ENCODE measurements at regions not wholly inside any gene's neighbourhood (a gene's known extent, or its start where the extent isn't known, plus 50 kb on each side); places are given as distances from the start of the nearest gene placed in this dataset.

DNA sequence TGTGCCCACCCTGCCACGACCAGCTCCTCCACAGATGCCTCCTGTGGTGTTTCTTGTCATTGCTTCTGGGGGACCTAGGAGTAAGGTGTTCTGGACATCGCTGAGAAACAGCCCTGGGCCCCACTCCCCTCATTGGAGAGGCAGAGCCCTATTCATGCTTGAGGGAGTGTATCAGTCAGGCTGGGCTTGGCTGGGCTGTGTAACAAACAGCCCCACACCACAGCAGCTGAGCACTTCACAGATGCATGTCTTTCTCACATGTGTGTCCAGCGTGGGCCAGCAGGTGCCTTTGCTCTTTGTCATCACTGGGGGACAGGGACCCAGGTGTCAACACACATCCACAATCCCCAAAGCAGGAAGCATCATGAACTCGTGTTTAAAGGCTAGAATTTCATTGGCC lies 65.1 kb upstream of the FBRSL1 start:
- 79 to 86% methylated on average over 4 of the region's 4 CpGs for WGBS, 2 donors
- no peaks in the 10 kb centered on the region for H3K36me3 ChIP-seq
- intact Hi-C loops (cut with DNase I), result no loop called here
- H3K4me1 ChIP-seq, result peaks cover 0 to 14% (median 8%) of the 10 kb centered on the region in 4 donors
- no peak for TF ChIP-seq POLR2AphosphoS5 (IDR thresholded peaks at IDR 0.05)
- no peak for TF ChIP-seq POLR2A (IDR thresholded peaks at IDR 0.05)
- no peak for TF ChIP-seq EP300 (IDR thresholded peaks at IDR 0.05)
- TF ChIP-seq, protein P1, sequence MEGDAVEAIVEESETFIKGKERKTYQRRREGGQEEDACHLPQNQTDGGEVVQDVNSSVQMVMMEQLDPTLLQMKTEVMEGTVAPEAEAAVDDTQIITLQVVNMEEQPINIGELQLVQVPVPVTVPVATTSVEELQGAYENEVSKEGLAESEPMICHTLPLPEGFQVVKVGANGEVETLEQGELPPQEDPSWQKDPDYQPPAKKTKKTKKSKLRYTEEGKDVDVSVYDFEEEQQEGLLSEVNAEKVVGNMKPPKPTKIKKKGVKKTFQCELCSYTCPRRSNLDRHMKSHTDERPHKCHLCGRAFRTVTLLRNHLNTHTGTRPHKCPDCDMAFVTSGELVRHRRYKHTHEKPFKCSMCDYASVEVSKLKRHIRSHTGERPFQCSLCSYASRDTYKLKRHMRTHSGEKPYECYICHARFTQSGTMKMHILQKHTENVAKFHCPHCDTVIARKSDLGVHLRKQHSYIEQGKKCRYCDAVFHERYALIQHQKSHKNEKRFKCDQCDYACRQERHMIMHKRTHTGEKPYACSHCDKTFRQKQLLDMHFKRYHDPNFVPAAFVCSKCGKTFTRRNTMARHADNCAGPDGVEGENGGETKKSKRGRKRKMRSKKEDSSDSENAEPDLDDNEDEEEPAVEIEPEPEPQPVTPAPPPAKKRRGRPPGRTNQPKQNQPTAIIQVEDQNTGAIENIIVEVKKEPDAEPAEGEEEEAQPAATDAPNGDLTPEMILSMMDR (IDR thresholded peaks at IDR 0.05), result no peak
- H3K9me3 ChIP-seq, result no peaks in the 10 kb centered on the region
- no peak for DNase-seq
- no peak overlapping the region for H3K4me3 ChIP-seq
- no peak overlapping the region for H3K27ac ChIP-seq
- peaks cover 0 to 77% (median 59%) of the 10 kb centered on the region in 3 donors for H3K27me3 ChIP-seq

DNA sequence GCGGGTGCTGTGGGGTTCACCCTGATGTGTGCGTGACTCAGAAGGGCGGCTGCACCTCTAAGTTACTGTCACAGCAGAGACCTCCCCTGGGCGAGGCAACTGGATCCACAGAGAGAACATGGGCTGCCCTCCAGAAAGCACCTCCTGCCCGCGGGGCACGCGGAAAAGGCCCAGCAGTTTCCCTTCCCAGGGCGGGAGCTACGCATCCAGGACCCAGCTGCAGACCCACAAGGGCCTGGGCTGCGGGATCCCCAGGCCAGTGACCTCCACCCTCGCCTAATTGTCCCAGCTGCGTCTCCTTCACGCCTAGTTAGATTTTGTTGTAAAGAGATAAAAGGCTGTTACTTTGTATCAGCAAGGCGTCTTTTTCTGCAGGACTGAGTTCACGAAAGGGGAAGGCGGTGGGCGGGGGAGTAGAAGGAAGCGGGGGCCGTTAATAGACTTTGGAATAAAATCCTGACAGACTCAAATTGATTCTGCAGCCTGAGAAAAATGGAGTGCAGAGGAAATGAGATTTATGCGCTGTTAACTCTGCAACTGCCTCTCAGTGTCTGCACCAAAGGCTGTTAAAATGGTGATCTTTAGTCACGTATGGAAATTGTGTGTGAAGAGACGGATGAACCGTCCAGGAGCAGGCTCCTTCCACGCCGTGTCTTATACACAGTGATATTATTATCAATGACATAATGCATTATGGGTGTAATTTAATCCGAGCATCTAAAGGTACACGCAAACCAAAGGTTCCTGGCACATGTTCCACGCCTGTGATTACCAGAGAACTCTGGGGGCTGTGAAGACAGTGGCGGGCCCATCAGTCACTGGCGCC lies 65.9 kb upstream of the FBRSL1 start:
- intact Hi-C loops (cut with DNase I), result no loop called here
- WGBS, 2 donors, result 32 to 62% methylated on average over 31 of the region's 31 CpGs
- no peak overlapping the region for H3K27ac ChIP-seq
- H3K36me3 ChIP-seq, result no peaks in the 10 kb centered on the region
- TF ChIP-seq, protein P1 (IDR thresholded peaks at IDR 0.05), result no peak
- H3K4me3 ChIP-seq, result no peak overlapping the region
- H3K4me1 ChIP-seq, result peaks cover 0 to 6% (median 3%) of the 10 kb centered on the region in 4 donors
- H3K9me3 ChIP-seq, result no peaks in the 10 kb centered on the region
- DNase-seq, result no peak
- peaks cover 0 to 77% (median 52%) of the 10 kb centered on the region in 3 donors for H3K27me3 ChIP-seq

DNA sequence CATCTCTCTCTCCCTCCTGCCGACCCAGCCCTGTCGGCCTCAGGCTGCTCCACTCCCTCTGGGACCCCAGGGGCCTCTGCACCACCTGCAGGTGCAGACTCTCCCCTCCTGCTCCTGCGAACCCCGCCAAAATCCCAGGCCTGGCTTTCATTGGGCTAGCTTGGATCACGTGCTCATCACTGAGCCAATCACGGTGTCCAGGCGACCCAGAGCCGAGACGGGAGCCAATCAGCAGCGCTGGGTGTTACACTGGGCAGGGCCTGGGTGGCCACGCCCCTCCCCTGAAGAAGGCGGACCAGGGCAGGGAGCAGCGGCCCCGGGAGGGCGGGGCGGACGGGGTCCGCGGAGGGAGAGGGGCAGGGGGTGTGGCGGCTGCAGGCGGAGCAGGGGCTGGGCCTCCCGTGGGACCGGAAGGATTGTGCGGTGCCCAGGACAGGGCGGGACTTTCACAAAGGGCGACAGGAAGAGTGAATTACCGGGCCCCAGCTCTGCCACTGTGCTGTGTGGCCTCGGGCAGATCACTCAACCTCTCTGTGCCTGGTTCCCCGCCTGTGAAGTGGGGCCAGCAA lies 66.6 kb upstream of the FBRSL1 start:
- WGBS, 2 donors, result 62 to 82% methylated on average over 29 of the region's 29 CpGs
- no peak overlapping the region for H3K4me3 ChIP-seq
- no peaks in the 10 kb centered on the region for H3K9me3 ChIP-seq
- no peak overlapping the region for H3K27ac ChIP-seq
- TF ChIP-seq, protein P1 (IDR thresholded peaks at IDR 0.05), result no peak
- no peak for TF ChIP-seq EP300 (IDR thresholded peaks at IDR 0.05)
- no peak for TF ChIP-seq POLR2A (IDR thresholded peaks at IDR 0.05)
- no peaks in the 10 kb centered on the region for H3K36me3 ChIP-seq
- H3K27me3 ChIP-seq, result peaks cover 0 to 73% (median 47%) of the 10 kb centered on the region in 3 donors
- no peaks in the 10 kb centered on the region for H3K4me1 ChIP-seq
- intact Hi-C loops (cut with DNase I), result no loop called here
- no peak for DNase-seq

GRCh38 chr12:132422381-132423043 lies 67.4 kb upstream of the FBRSL1 start:
- intact Hi-C loops (cut with DNase I), result no loop called here
- H3K4me3 ChIP-seq, result no peak overlapping the region
- no peaks in the 10 kb centered on the region for H3K4me1 ChIP-seq
- no peak overlapping the region for H3K27ac ChIP-seq
- DNase-seq, result no peak
- H3K36me3 ChIP-seq, result no peaks in the 10 kb centered on the region
- no peaks in the 10 kb centered on the region for H3K9me3 ChIP-seq
- TF ChIP-seq, protein P1 (IDR thresholded peaks at IDR 0.05), result no peak
- TF ChIP-seq POLR2A (IDR thresholded peaks at IDR 0.05), result no peak
- TF ChIP-seq EP300 (IDR thresholded peaks at IDR 0.05), result no peak
- 34 to 56% methylated on average over 6 of the region's 6 CpGs for WGBS, 2 donors
- peaks cover 0 to 73% (median 47%) of the 10 kb centered on the region in 3 donors for H3K27me3 ChIP-seq
